ENCODE measurements at regions not wholly inside any gene's neighbourhood (a gene's known extent, or its start where the extent isn't known, plus 50 kb on each side); places are given as distances from the start of the nearest gene placed in this dataset.
A peak's percentile ranks its signal among the peaks of the same experiment; 100 is the strongest.
"Not testable (repeated sequence)": the region's sequence is repeated elsewhere in the genome, so short reads cannot be mapped to it uniquely, and the experiment has no call there.

DNA sequence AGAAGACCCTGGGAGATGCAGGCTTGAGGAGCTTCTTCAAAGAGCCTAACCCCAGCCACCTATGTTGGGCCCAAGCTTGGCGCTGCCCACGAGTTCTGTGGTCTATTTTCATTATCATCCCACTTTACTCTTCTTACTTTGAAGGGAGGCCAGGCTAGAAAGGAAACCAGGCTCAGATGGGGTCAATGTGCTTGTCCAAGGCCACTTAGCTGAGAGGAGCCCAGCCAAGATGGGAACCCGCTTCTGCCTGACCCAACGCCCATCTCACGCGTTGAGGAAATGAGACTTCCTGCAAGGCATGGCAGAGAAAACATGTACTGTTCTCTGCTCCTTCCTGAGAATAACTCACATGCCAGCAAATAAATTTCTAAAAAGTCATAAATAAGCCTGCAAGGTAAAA, 486.3 kb upstream of the PROK2 start:
- no peak for DNase-seq (ENCODE audit: extremely low read depth, low read depth)

DNA sequence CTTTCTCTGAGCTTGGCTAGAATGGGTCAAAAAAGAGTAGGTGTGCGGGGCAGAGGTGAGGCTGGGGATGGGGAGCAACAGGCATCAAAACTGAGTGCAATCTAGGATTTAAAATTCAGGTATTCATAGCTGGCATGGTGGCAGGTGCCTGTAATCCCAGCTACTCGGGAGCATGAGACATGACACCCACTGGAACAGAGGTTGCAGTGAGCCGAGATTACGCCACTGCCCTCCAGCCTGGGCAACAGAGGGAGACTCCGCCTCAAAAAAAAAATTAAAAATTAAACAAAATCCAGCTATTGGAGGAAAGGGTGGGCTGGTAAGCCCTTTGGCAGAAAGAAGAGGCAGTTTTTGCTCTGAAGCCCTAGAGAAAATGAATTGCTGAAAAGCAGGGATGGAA, 485.8 kb upstream of the PROK2 start:
- no peak for DNase-seq (ENCODE audit: extremely low read depth, low read depth)

DNA sequence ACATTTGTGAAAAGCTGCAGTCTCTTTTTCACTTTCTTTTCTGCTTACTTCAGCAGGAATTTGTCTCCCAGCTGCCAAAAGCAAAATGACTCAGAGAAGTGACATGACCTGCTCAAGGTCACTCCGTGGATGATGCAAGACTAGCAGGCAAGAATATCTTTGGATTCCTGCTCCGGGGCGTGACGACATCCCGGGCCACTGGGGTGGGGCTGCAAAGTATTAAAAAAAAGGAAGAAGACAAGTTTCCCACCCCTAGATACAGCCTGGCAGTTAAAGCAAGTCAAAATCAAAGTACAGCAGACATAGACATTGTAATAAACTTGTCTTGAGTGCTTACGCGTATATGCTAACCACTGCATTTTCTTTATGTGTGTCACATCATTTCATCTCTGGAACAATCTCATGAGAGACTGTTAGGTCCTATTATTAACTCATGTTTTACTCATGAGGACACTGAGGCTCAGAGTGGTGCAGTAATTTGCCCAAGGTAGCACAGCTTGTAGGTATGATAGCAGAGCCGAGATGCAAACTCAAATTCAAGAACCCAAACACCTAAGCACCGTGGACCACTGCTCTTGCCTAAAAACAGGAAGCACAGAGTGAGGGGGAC, 485.2 kb upstream of the PROK2 start:
- DNase-seq (ENCODE audit: extremely low read depth, low read depth), result peak; percentile 72

DNA sequence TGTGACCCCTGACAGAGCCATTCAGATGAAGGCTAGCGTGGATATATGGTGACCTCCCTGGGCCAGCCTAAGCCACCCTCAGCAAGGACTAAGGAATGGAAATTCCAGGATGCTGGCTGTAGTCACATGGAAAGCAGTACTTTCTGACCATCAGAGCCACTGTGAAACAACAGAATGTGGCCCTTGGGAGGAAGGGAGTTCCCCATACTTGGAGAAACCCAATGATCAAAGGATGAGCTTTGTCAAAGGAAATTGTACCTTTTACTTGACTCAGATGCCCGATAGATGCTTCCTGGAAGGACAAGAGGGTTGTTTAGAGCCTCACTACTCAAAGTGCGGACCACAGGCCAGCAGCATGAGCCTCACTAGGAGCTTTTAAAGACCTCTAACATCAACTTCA, 484.5 kb upstream of the PROK2 start:
- no peak for DNase-seq (ENCODE audit: extremely low read depth, low read depth)

DNA sequence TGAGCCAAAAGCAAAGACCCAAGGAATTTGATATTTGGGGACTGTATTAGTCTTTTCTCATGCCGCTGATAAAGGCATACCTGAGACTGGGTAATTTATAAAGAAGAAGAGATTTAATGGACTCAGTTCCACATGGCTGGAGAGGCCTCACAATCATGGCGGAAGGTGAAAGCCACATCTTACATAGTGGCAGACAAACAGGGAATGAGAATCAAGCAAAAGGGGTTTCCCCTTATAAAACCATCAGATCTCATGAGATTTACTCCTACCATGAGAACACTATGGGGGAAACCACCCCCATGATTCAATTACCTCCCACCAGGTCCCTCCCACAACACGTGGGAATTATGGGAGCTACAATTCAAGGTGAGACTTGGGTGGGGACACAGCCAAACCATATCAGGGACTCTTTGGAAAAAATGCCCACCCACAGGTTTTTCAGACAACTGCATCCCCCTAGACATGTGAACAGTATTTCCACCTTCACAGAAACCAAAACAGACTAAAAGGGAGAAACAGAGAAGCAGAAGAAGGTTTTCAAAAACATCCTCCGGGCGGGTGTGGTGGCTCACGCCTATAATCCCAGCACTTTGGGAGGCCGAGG, 482.1 kb upstream of the PROK2 start:
- DNase-seq (ENCODE audit: extremely low read depth, low read depth), result not testable (repeated sequence)

DNA sequence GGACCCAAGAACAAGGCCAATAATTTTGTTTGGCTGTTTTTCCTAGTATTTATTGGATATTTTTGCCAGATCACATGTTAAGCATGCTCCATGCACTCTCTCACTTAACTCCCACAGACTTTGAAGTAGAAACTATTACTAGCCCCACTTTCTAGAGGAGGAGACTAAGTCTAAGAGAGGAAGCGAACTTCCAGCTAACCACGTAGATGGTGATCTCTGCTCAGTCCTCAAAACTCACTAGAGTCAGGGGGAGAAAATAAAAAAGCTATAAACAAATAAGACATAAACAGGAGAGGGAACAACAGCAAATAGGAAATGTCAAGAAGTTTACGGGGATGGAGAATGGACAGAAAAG, 481.0 kb upstream of the PROK2 start:
- DNase-seq (ENCODE audit: extremely low read depth, low read depth), result no peak

DNA sequence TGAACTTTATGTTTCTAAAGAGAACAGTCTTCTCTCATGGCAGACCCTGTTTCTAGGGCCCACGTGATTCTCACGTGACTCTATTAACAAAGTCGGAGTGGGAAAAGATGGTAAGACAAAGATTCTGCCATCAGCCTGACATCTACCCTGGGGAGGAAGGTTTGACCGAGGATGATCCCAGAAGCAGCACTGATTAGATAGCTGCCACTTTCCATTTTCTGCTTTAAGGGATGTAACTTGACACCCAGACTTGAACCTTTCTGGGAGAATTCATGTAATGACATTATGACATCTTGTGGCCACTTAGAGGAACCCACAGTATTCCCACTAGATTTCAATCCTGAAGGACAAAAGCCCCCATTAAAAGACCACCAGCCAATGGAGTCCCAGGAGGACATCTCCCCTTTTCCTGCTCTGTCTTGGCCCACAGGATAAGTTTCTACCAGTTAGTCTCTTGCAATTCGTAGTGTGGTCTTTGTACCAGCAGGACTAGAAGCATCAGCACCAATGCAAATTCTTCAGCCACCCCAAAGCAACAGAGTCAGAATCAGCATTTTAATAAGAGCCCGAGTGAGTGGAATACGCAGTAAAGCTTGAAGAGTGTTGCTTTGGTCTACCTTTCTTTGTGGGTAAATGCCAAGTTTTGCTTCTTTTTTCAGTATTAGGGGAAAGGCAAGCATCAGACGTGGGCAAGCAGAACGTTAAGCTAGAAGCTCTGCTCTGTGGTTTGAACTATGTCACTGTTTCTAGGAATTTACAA, 480.5 kb upstream of the PROK2 start:
- no peak for DNase-seq (ENCODE audit: extremely low read depth, low read depth)

DNA sequence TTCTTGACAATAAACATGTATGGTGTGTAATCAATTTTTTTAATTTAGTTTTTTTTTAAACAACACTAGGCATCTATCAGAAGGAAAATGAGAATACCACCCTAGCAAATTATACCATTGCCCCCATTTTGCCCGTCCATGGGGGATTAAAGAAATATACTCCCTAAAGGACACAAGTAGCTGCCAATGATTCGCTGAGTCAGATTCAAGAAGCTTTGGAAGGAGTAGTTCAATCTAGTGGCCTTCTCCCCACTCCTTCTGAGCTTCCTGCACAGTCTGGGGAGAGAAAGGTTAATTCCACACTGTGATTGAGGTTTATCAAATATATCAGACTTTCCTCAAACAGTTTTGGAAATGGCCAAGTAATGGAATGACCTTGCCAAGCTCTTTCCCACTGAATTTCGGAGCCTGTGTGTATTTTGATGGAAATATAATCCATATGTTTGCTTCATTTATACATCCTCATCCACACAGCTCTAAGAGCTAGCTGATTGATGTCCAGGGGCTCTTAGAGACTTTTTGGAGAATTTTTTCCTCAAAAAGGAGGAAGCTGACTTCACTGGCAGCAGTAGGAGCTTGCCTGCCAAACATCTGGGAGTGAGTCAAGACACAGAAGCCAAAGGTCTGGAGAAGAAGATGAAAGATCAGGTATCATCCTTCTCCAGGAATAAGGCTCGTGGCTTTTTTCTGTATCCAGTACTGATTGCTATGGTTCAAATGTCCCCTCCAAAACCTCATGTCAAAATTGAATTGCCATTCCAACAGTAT, 478.5 kb upstream of the PROK2 start:
- DNase-seq (ENCODE audit: extremely low read depth, low read depth), result no peak

DNA sequence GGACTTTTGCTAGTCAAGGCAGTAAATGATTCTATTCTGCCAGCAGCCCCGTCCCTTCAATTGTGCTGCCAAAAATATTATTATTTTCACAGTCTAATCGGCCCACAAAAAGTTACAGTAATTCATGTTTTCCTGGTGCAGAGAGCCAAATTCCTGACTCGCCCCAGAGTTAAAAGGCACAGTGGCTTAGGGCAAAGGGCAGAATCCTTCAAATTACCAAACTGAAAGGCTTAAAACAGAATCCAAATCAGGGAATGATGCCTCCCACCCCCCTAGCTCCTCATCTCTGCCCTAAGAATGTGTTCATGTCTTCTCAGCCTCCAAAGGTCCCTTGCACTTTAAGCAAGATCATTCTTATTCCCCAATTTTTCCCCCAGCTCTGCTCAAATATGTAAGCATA, 477.8 kb upstream of the PROK2 start:
- no peak for DNase-seq (ENCODE audit: extremely low read depth, low read depth)

DNA sequence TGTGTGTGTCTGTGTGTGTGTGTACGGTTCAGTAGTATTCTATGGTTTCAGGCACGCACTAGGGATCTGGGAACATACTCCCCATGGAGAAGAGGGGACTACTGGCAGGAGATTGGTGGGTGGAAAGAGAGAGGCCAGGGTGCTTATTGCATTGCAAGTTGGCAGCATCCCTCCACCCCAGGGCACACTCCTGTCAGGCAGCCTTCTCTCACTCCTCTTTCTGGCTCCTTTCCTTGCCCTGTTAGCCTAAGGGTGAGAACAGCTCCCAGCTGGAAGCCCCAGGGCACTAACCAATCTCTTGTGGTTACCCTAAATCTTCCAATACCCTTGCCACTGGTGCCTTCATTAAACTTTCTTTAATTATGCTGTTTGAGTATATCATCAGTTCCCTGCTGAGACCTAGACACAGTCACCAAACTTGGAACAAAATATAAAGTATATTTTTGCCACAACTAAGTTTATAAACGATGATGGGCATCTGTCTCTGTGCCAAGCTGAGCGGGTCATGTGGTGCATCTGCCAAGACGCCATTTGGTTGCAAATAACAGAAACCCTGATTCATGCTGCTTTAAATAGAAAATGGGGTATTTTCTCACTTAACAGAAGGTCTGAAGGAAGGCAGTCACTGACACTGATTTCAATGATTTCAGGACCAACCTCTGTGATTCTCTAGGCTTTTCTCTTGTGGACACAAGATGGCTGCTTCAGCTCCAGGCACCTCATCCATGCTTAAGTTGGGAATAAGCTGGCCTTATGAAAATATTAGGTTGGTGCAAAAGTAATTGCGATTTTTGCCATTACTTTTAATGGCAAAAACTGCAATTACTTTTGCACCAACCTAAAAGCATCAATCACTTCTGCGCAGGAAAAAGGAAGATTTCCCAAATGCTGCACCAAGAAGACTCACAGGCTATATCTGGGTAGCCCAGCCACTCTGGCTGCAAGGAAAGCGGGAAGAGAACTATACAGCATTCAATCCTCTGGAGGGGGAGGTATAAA, 476.9 kb upstream of the PROK2 start:
- DNase-seq (ENCODE audit: extremely low read depth, low read depth), result no peak

DNA sequence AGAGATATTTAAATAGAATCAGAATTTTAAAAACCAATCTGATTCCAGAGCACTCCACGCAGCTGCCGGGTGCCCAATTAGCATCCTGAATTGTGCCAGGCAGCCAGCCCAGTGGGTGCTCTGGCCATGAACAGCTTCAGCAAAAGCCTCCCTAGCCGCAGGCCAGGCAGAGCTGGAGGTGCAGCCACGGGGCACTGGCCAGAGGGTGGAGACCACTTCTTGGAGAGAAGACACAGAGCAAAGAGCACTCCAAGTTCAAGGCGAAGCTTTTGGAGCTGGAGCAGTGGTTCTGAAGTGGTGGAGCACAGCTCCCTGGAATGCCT, 475.6 kb upstream of the PROK2 start:
- DNase-seq (ENCODE audit: extremely low read depth, low read depth), result no peak

DNA sequence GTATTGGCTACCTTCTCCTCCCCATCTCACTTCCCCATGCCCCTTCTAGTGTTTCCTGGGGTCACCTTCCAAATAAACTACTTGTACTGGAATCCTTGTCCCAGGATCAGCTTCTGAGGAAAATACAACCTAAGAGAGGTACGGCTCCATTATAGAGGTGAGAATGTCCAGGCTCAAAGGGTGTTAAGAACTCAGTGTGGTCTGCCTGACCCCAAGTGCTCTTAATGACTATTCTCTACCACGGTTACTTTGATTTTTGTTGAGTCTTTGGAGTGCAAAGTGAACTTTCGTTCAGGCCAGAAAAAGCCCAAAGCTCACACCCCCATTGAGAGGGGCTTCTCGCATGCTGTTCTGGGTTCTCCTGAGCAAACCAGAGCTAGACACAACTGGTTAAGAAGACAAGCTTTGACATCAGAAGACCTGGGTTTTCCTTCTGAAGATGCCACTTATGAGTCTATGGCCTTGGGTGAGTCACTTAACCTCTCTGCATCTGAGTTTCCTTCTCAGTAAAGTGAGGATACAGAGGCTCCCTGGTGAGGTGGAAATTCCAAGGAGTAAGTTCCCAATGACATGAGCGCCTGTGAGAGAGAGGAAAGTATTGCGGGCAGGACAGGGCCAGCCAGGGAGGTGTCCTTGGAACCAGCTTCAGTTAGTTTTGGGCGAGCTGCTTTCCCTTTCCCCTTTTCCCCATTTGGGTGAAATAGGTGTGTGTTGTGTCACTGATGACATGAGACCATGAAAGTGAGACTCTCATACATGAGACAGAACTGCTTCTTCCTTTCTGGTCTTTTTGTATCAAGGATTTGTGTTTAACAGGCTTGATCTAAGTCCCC, 475.0 kb upstream of the PROK2 start:
- no peak for DNase-seq (ENCODE audit: extremely low read depth, low read depth)

DNA sequence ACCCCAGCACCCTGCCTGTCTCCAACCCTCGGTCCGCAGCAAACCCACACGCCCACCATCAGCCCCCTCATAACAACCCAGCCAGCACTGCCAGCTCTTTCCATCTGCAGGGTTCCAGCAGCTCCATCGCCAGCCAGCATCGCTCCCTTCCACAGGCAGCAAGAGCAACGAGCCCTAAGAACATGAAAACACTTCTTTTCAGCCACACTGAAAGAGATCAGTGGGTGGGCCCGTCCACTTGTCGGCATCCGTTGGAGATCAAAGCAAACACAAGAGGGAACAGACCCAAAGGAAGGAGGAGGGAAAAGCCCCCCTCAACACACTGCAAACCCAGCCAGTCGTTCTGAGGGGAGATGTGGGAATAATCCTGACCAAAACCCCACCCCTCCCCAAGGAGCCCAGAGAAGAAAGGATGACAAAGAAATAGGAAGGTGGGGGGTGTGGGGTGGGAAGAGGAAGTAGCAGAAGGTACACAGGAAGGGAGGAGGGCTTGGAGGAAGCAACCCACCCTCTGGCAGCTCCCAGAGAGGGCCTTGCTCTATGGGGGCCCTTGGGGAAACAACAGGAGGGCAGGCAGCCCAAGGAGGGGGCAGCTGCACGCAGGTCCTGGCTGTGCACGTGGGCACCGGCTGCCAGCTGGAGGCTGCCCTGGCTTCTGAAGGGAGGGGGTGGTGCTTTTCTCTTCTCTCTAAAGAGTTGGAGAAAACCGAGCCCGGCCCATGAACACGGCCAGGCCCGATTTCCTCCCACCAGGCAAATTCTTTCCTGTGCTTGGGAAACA, 473.6 kb upstream of the PROK2 start:
- DNase-seq (ENCODE audit: extremely low read depth, low read depth), result no peak

DNA sequence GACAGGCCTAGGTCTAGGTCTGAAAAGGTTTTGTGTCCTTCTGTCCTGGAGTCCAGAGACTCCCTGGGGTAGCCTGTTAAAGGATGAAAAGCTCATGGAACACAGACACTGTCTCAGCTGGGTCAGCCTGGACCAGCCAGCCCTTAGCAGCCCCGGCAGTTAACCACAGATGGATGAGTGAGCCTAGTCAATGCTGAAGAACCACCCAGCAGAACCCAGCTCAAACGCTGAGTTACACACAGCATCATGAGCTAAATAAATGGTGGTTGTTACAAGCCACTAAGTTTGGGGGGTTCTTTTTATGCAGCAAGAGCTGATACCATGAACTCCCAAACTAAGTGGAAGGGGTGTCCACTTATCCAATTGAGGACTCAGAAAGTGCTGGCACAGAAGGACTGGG, 472.8 kb upstream of the PROK2 start:
- DNase-seq (ENCODE audit: extremely low read depth, low read depth), result no peak

DNA sequence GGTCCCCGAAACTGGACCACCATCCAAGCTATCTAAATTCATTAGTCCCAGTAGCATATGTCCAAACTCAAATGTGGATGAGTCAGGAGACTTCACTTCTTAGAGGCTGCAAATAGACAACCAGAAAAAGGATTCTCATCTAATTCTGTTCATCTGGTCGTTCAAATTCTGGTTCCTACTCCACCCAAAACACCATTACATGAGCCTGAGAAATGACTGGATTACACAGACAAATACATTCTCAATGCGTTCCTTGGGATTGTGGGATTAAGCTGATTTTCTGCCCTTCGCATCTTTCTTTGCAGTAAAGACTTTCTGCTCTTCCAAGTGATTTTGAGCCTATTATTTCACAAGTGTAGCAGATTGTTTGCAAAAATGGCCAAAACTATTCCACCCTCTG, 472.3 kb upstream of the PROK2 start:
- no peak for DNase-seq (ENCODE audit: extremely low read depth, low read depth)

DNA sequence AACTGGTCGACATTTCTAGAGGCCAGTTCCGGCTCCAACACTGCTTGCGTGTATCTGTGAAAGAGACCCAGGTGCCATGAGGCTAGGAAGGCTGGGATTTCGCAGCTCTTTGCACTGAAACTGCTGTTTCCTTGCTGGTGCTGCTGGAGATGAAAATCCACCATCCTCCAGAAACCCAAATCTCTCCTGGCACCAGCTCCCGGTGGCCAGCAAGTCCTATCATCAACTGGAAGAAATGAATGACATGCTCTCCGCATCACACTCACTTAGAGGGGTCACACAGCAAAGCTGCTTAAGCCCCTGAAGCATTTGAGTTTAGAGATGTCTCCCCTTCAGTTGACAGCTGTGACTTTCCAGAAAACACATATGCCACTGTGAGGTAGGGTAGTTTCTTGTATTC, 471.8 kb upstream of the PROK2 start:
- DNase-seq (ENCODE audit: extremely low read depth, low read depth), result no peak

DNA sequence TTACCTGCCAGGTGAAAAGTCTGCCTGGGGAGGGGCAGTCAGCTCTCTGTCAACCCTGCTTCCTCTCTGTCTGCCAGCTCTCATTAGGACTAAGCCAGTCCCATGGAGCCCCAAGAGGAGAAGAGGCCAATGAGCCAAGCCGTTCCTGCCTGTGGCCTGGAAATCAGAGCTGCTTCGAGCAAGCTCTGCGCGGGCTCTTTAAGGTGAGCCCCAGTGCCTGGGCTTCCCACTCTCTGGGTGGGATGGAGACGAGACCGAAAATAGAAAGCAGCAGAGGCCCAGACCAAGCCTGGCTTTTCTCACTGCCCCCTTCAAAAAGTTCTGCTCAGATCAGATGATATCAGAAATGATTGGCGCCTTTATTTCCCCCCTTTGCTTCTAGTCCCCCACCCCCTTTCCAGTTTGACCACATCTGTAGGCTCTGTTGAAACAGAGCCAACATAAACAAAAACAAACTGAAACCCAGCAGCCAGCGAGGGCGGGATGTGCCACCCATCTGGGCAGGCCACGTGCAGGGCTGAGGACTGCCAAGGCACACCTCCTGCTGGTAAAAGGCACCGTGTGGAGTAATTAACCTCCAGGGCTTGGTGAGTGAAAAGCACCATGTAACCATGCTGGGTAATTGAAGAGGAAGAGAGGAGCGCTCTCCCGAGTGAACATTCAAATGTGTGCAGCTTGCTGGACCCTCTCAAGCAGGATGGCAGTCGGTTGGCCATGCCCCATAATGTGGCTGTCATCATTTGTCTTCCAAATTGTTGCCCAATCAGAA, 471.0 kb upstream of the PROK2 start:
- DNase-seq (ENCODE audit: extremely low read depth, low read depth), result no peak

DNA sequence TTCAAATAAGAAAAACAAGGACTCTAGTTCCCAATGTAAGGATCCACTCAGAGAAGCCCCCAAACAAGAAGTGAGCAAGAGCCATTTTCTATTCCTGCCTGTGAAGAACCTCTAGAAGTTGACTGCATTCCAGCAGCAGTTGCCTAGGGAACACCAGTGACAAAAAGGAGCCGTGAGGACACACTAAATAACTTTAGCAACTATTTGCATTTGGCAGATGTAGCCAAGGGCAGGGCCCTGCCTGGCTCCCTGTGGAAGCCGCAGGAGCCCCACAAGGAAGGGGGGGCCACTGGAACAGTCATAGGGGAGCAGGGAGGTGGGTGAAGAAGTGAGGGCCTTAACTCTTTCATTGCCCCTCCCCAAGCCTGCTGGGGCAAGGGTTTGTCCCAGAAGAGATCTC, 470.2 kb upstream of the PROK2 start:
- no peak for DNase-seq (ENCODE audit: extremely low read depth, low read depth)

All from NCI-H460 (cell line).